ENCODE measurements at regions not wholly inside any gene's neighbourhood (a gene's known extent, or its start where the extent isn't known, plus 50 kb on each side); places are given as distances from the start of the nearest gene placed in this dataset.

GRCh38 chr10:113402602-113403001, 150.3 kb upstream of the HABP2 start:
- TF ChIP-seq CTCF (IDR thresholded peaks at IDR 0.05; ENCODE audit: extremely low read depth, insufficient read depth, missing control alignments), result no peak
- no peak for DNase-seq (ENCODE audit: low spot score)
- in situ Hi-C loops (cut with MboI; ENCODE audit: low pct_unique_long_range_greater_than_20kb, low sequenced_read_pairs, unreplicated experiment), result no loop called here

GRCh38 chr10:113407218-113407617, 145.6 kb upstream of the HABP2 start:
- TF ChIP-seq CTCF (IDR thresholded peaks at IDR 0.05; ENCODE audit: extremely low read depth, insufficient read depth, missing control alignments), result no peak
- in situ Hi-C loops (cut with MboI; ENCODE audit: low pct_unique_long_range_greater_than_20kb, low sequenced_read_pairs, unreplicated experiment), result no loop called here
- no peak for DNase-seq (ENCODE audit: low spot score)

- no peak for DNase-seq (ENCODE audit: low spot score)
- in situ Hi-C loops (cut with MboI; ENCODE audit: low pct_unique_long_range_greater_than_20kb, low sequenced_read_pairs, unreplicated experiment), result no loop called here
- TF ChIP-seq CTCF (IDR thresholded peaks at IDR 0.05; ENCODE audit: extremely low read depth, insufficient read depth, missing control alignments), result no peak
These were observed 143.7 kb upstream of the HABP2 start for GRCh38 chr10:113409175-113409574.

- TF ChIP-seq CTCF (IDR thresholded peaks at IDR 0.05; ENCODE audit: extremely low read depth, insufficient read depth, missing control alignments), result no peak
- in situ Hi-C loops (cut with MboI; ENCODE audit: low pct_unique_long_range_greater_than_20kb, low sequenced_read_pairs, unreplicated experiment), result no loop called here
- DNase-seq (ENCODE audit: low spot score), result no peak
These were observed 142.2 kb upstream of the HABP2 start for GRCh38 chr10:113410618-113411017.

GRCh38 chr10:113411456-113411855, 141.4 kb upstream of the HABP2 start:
- TF ChIP-seq CTCF (IDR thresholded peaks at IDR 0.05; ENCODE audit: extremely low read depth, insufficient read depth, missing control alignments), result no peak
- no peak for DNase-seq (ENCODE audit: low spot score)
- in situ Hi-C loops (cut with MboI; ENCODE audit: low pct_unique_long_range_greater_than_20kb, low sequenced_read_pairs, unreplicated experiment), result no loop called here

- no peak for DNase-seq (ENCODE audit: low spot score)
- TF ChIP-seq CTCF (IDR thresholded peaks at IDR 0.05; ENCODE audit: extremely low read depth, insufficient read depth, missing control alignments), result no peak
- in situ Hi-C loops (cut with MboI; ENCODE audit: low pct_unique_long_range_greater_than_20kb, low sequenced_read_pairs, unreplicated experiment), result no loop called here
These were observed 140.7 kb upstream of the HABP2 start for GRCh38 chr10:113412161-113412560.

GRCh38 chr10:113414543-113414942, 138.3 kb upstream of the HABP2 start:
- no peak for TF ChIP-seq CTCF (IDR thresholded peaks at IDR 0.05; ENCODE audit: extremely low read depth, insufficient read depth, missing control alignments)
- DNase-seq (ENCODE audit: low spot score), result no peak
- in situ Hi-C loops (cut with MboI; ENCODE audit: low pct_unique_long_range_greater_than_20kb, low sequenced_read_pairs, unreplicated experiment), result no loop called here
